Myocyte (in vitro differentiated cells): ENCODE measurements at regions not wholly inside any gene's neighbourhood (a gene's known extent, or its start where the extent isn't known, plus 50 kb on each side); places are given as distances from the start of the nearest gene placed in this dataset.

Experiments used
- DNase-seq: peaks from one replicate; pipeline ENCODE4 v3.0.0-alpha.2; 2012; ENCODE audit warnings: low read depth

DNA sequence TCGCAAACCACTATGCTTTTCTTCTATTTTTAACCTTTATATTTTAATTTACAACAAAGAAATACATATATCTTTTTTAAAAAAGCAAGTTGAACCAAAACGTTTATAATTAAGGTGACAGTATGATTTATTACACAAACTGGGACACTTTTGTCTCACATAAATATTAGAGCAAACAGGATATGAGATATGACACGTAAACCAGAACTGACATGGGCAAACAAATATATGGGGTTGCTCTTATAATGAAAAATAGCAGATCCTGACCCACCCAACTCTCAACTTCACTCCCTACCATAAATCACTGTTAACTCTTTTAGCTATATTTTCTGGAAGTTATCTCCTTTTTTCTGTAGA lies 177.0 kb upstream of the EDNRA start:
- DNase-seq: no peak

- no peak for DNase-seq
These were observed 172.8 kb upstream of the EDNRA start for GRCh38 chr4:147307896-147308674.

DNA sequence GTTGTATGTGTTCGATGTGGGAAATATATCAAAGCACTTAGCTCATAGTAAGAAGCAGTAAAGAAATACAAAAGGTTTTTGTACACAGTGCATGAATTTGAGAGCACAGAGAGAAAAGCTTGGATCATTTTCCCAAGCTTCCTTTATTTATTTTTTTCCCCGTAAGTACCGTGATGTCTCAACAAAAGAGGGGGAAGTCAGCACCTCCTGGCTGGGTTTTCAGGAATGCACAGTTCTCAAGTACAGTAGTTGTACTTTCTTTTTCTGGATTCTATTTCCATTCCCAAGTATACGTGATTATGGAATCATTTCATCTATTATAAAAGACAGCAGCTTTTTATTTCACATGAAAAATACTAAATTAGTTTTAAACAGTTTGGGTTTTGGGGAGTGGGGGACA lies 171.5 kb upstream of the EDNRA start:
- DNase-seq: no peak

DNA sequence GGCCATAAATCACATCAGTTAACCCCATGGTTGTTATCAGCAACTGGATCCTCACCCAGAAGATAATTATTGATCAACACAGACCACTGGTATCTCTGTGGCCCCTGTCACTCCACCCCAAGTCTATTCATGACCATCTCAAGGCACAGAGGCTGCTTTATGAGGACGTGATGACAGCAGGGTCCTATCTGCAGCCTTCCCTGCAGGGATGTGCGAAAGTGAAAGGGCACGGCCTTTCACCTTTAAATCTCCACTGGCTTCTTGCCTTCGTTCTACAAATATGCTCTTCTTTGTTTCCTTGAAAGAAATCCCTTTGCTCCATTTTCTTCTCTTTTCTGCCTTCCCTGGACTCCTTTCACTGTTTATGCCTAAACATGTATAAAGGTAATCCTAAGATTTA lies 170.6 kb upstream of the EDNRA start:
- no peak for DNase-seq

DNA sequence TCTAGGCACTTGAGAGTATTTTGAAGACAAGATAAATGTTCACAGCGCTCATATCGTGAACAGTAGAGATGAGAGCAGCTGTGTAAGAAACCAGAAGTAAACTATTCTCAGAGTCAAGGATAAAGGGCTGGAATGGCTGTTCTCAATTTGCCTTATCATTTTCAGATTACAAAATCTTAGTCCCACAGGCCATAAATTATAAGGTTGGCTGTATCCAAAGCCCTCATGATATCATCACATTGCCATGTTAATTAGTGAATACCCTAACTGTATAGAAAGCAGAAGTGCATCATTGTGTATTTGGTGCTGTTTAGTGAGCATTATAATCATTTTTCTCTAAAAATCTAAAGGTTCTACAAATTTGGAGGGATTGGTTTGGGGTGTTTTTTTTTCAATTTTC lies 168.9 kb upstream of the EDNRA start:
- no peak for DNase-seq

DNA sequence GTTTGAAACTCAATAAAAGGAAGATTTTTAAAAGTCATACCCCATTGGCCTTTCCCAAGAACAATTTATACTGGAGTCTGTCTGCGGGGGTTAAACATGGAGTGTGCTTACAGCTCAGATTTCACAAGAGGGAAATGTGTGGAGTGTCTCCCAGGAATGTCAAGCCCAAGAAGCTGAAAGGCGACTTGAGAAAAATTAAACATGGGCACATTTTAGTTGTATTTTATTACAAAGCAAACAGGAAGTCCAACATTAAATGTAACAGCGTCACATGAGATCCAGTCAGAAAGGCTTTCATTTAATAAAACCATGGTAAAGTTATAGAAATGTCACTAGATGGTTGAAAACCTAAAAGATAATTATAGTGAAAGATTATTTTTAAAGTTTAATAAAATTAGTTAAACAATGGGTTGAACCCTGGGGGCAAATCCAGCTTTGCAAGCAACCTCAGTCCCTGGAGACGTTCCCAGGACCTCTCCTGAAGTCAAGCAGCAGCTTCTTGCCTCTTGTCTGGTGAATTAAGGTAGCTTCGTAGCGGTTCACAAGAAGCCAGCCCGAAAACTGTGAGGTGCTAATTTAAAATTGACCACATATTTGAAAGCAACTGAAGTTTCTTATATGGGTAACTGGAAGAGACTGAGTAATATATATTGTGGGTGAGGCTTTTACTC lies 168.4 kb upstream of the EDNRA start:
- DNase-seq: peak; percentile 62

- DNase-seq: no peak
These were observed 167.8 kb upstream of the EDNRA start for GRCh38 chr4:147313108-147313507.

DNA sequence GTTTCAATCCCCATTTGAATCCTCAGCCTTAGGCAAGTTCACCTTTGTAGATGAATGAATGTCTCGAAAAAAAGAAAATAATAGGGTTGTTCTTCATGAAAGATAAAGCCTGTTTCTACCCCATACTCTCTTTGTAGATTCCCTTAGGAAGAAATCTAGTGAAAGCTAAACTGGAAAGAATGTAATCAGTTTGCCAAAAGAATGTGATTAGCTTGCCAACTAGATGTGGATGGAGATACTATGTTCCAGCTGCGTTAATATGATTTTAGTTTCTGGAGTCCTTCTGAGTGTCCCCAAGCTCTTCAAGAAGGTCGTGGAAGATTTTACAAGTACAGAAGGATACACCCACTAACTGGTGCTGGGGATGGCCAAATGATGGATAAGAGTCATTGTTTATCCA lies 162.3 kb upstream of the EDNRA start:
- DNase-seq: no peak

GRCh38 chr4:147325571-147325981 lies 155.3 kb upstream of the EDNRA start:
- DNase-seq: no peak

GRCh38 chr4:147326591-147326990 lies 154.3 kb upstream of the EDNRA start:
- peak; percentile 28 for DNase-seq

- DNase-seq: no peak
These were observed 153.6 kb upstream of the EDNRA start for GRCh38 chr4:147327322-147327721.

GRCh38 chr4:147328189-147328588 lies 152.7 kb upstream of the EDNRA start:
- DNase-seq: no peak

DNA sequence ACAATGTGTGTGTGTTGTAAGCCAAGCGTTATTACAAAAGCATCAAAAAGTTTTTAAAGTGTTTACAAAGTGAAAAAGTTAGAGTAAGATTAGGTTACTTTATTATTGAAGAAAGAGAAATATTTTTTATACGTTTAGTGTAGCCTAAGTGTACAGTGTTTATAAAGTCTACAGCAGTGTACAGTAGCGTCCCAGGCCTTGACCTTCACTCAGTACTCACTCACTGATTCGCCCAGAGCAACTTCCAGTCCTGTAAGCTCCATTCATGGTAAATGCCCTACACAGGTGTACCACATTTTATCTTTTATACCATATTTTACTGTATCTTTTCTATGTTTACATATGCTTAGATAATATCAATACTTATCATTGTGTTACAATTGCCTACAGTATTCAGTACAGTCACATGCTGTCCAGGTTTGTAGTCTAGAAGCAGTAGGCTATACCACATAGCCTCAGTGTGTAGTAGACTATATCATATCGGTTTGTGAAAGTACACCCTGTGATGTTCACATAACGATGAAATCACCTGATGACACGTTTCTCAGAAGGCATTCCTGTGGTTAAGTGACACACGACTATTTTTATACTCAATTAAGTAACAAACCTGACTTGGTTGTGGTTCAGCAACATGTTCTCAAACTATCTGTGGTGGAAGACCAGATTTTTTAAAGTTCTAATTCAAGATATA lies 152.0 kb upstream of the EDNRA start:
- DNase-seq: peak; percentile 7

GRCh38 chr4:147332091-147332490 lies 148.8 kb upstream of the EDNRA start:
- no peak for DNase-seq

- no peak for DNase-seq
These were observed 146.4 kb upstream of the EDNRA start for GRCh38 chr4:147334478-147334877.

GRCh38 chr4:147335183-147335582 lies 145.7 kb upstream of the EDNRA start:
- DNase-seq: no peak

DNA sequence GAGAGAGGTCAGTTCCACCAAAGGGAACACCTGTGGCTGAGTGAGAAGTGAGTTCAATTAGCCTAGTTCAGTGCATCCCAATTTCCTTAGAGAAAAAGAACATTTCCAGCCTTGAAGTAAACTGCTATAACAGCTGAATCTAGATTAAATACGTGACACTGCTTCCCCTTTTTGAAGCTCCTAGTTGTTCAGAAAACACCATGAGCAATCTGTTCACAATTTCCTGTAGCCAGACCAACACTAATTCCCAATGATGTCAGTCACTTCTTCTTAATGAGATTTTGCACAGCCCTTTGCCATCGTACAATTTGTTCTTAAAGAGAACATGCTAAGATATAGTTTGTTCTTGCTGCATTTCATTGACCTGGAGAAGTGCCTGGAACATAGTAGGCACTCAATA lies 144.6 kb upstream of the EDNRA start:
- peak; percentile 18 for DNase-seq

DNA sequence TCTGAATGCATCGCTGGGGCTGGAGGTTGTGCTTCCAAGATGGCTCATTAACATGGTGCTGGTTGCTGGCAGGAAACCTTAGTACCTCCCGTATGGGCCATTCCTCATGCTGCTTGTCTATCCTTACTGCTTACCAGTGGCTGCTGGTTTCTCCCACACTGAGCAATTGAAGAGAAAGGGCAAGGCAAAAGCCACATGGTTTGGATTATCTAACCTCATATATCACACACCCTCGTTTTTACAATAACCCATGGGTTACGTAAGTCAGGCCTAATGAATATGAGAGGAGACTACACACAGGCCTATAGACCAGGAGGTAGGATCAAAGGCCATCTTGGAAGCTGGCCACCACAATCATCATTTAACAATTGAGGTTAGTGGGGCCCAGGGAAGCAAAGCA lies 141.8 kb upstream of the EDNRA start:
- no peak for DNase-seq

- peak; percentile 52 for DNase-seq
These were observed 140.8 kb upstream of the EDNRA start for GRCh38 chr4:147340111-147340510.

DNA sequence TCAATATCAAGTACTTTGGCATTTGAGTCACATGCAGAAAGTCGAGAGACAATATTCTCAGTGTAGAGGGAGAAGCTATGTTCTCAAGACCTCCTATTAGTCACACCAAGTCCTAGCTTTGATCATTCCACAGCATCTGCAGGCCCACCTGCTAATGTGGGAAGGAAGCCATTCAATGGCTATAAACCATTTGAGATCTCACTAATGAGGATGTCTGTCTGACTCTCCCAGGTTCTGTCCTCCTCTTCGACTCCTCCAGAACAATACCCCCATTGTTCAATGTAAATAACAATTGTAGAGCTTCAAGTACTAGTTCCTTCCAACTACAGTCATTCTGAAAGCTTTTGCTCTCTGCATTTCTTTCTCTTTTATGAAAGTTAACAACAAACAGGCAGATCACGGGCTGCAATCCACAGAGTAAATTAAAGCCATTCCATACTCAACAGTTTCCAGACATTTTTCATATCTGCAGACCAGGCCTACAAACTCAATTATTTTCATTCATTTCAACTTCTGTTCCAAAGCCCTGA lies 140.2 kb upstream of the EDNRA start:
- DNase-seq: peak; percentile 38

DNA sequence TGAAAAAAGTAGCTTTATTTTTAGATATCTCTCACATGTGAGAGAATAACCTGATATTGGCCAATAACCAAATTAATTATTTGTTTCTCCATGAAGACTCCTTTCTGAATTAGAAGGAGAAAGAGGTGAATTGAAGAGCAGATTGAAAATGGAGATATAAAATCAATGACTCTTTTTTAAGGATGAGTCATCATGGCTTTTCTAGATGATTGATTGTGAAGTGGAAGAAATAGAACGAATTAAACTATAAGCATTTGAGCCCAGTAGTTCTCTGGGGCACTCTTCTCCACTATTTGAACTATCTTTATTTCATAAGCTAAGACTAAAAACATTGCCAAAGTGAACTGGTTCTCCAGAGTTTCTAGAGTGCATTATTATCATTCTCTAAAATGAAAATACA lies 137.2 kb upstream of the EDNRA start:
- DNase-seq: no peak

GRCh38 chr4:147345662-147346061 lies 135.2 kb upstream of the EDNRA start:
- no peak for DNase-seq
